ENCODE measurements at regions not wholly inside any gene's neighbourhood (a gene's known extent, or its start where the extent isn't known, plus 50 kb on each side); places are given as distances from the start of the nearest gene placed in this dataset.
A peak's percentile ranks its signal among the peaks of the same experiment; 100 is the strongest.

DNA sequence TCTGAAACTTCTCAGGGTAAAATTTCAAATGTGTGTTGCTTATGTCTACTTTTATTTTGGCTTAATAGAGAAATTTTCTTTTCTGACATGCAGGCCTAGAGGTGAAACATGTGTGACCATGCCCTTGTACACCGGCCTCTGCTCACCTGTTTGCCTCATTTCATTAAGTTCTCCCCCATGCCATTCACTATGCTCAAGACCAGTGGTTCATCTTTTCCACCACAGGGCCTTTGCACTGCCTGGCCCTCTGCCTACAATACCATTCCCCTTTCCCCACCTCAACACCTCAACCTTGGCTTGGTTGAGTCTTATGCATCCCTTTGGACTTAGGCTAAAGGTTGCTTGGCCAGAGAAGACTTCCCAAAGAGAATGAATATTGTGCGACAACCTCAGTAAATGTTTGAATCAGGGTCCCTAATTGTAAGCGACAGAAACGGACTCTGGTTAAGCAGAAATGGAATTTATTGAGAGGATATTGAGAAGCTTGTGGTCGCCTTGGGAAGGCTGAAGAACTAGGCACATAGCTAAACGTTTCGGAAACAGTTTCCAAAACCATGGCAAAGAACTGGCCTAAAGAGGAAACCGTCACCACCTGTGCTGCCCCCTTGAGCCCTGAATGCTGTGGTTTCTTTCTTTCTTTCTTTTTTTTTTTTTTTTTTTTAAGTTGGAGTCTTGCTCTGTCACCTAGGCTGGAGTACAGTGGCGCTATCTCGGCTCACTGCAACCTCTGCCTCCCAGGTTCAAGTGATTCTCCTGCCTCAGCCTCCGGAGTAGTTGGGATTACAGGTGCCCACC, 152.2 kb downstream of the SOX4 start:
- TF ChIP-seq, protein P1, sequence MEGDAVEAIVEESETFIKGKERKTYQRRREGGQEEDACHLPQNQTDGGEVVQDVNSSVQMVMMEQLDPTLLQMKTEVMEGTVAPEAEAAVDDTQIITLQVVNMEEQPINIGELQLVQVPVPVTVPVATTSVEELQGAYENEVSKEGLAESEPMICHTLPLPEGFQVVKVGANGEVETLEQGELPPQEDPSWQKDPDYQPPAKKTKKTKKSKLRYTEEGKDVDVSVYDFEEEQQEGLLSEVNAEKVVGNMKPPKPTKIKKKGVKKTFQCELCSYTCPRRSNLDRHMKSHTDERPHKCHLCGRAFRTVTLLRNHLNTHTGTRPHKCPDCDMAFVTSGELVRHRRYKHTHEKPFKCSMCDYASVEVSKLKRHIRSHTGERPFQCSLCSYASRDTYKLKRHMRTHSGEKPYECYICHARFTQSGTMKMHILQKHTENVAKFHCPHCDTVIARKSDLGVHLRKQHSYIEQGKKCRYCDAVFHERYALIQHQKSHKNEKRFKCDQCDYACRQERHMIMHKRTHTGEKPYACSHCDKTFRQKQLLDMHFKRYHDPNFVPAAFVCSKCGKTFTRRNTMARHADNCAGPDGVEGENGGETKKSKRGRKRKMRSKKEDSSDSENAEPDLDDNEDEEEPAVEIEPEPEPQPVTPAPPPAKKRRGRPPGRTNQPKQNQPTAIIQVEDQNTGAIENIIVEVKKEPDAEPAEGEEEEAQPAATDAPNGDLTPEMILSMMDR (IDR thresholded peaks at IDR 0.05; ENCODE audit: low read depth, low read length): no peak
- no peak for DNase-seq (ENCODE audit: low read depth, low spot score)
- no peak overlapping the region for H3K4me3 ChIP-seq (ENCODE audit: low read depth, low read length)
- in situ Hi-C loops (cut with HindIII; ENCODE audit: low sequenced_read_pairs): no loop called here

GRCh38 chr6:21747441-21747840, 153.9 kb downstream of the SOX4 start:
- DNase-seq (ENCODE audit: low read depth, low spot score): no peak
- in situ Hi-C loops (cut with HindIII; ENCODE audit: low sequenced_read_pairs): no loop called here

GRCh38 chr6:21748343-21749056, 154.9 kb downstream of the SOX4 start:
- DNase-seq (ENCODE audit: low read depth, low spot score): peak; percentile 55
- in situ Hi-C loops (cut with HindIII; ENCODE audit: low sequenced_read_pairs): no loop called here
- TF ChIP-seq, protein P1 (IDR thresholded peaks at IDR 0.05; ENCODE audit: low read depth, low read length): no peak
- H3K4me3 ChIP-seq (ENCODE audit: low read depth, low read length): no peak overlapping the region

More at GRCh38 chr6:21747441-21747840, 153.9 kb downstream of the SOX4 start:
- TF ChIP-seq, protein P1 (IDR thresholded peaks at IDR 0.05; ENCODE audit: low read depth, low read length): no peak
- H3K4me3 ChIP-seq (ENCODE audit: low read depth, low read length): no peak overlapping the region

- H3K4me3 ChIP-seq (ENCODE audit: low read depth, low read length): no peak overlapping the region
- in situ Hi-C loops (cut with HindIII; ENCODE audit: low sequenced_read_pairs): no loop called here
- TF ChIP-seq, protein P1 (IDR thresholded peaks at IDR 0.05; ENCODE audit: low read depth, low read length): no peak
- DNase-seq (ENCODE audit: low read depth, low spot score): no peak
Observed at GRCh38 chr6:21749754-21750153, 156.2 kb downstream of the SOX4 start.

GRCh38 chr6:21750575-21750974, 157.0 kb downstream of the SOX4 start:
- TF ChIP-seq, protein P1 (IDR thresholded peaks at IDR 0.05; ENCODE audit: low read depth, low read length): no peak
- no peak for DNase-seq (ENCODE audit: low read depth, low spot score)
- in situ Hi-C loops (cut with HindIII; ENCODE audit: low sequenced_read_pairs): no loop called here
- H3K4me3 ChIP-seq (ENCODE audit: low read depth, low read length): no peak overlapping the region

DNA sequence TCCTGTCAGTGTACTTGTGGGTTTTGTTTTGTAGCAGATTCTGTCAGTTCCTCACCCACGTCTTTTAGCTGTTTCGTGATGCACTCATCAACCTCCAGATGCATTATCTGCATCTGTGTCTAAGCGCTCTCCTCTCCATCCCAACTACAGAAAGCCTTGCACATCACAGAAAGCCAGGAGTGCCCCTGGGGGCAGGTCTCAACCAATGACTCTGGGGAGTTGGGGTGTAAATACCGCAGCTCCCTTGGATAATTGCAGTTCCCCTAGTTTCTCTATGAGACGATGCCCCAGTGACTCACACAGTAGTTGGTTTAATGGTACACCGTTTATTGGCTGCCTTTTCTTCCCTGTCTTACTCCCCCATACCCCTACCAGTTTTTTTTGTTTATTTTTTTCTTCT, 158.1 kb downstream of the SOX4 start:
- no peak for DNase-seq (ENCODE audit: low read depth, low spot score)
- no peak overlapping the region for H3K4me3 ChIP-seq (ENCODE audit: low read depth, low read length)
- TF ChIP-seq, protein P1 (IDR thresholded peaks at IDR 0.05; ENCODE audit: low read depth, low read length): no peak
- in situ Hi-C loops (cut with HindIII; ENCODE audit: low sequenced_read_pairs): no loop called here
